B cell (primary cell): ENCODE measurements at regions not wholly inside any gene's neighbourhood (a gene's known extent, or its start where the extent isn't known, plus 50 kb on each side); places are given as distances from the start of the nearest gene placed in this dataset.

Experiments
- ATAC-seq: fragments of 200-7000 bp; cut with Tn5 transposase; one replicate; pipeline ENCODE4 v1.10.0; 2021; ENCODE audit warnings: low read depth, mild to moderate bottlenecking, moderate number of reproducible peaks, moderate library complexity
- CTCF ChIA-PET: fragments of 350-600 bp; sonication (Branson Sonifier 250); formaldehyde crosslinking; loops from one replicate; lab custom pipeline; 2021; ENCODE audit warnings: antibody characterized with exemption, inconsistent platforms; lab: Charles Lee
- POLR2A ChIA-PET: fragments of 350-600 bp; sonication (Branson Sonifier 250); formaldehyde crosslinking; loops from one replicate; lab custom pipeline; 2021; ENCODE audit warnings: antibody characterized with exemption; lab: Charles Lee
- DNase-seq: peaks from one replicate; pipeline ENCODE4 v3.0.0; 2013
- H2AFZ ChIP-seq: 2 replicates; pipeline ENCODE4 v1.6.1; 2012; ENCODE audit warnings: mild to moderate bottlenecking, low read depth, low read length; ENCODE audit not compliant: insufficient read depth, poor library complexity, severe bottlenecking
- H3K27ac ChIP-seq, 2 donors: 1 replicate in 1 of 2; 2 replicates in 1 of 2; pipeline ENCODE4 v1.5.1; 2012 to 2013; ENCODE audit warnings: low read length in 2 of 2, mild to moderate bottlenecking in 2 of 2, moderate library complexity in 1 of 2
- H3K27me3 ChIP-seq, 4 experiments: fragments of 200-600 bp in 1 of 4; sonication (generic) in 1 of 4; replicated peaks in 1 of 4; 1 replicate in 2 of 4; 2 replicates in 2 of 4; pipeline versions ENCODE4 v1.6.1 to v1.7.0; 2013 to 2016; ENCODE audit warnings: low read length in 3 of 4, mild to moderate bottlenecking in 2 of 4, mixed read lengths in 1 of 4, moderate library complexity in 1 of 4; ENCODE audit not compliant: insufficient read depth in 4 of 4, control insufficient read depth in 3 of 4; ENCODE audit errors: control extremely low read depth in 1 of 4
- H3K36me3 ChIP-seq, 2 experiments: replicated peaks in 1 of 2; 1 replicate in 1 of 2; 2 replicates in 1 of 2; pipeline versions ENCODE4 v1.6.1 to v1.7.1; 2013; ENCODE audit warnings: low read length in 1 of 2; ENCODE audit not compliant: insufficient read depth in 2 of 2, control insufficient read depth in 1 of 2; ENCODE audit errors: control extremely low read depth in 1 of 2, extremely low read depth in 1 of 2
- H3K4me1 ChIP-seq, 2 donors: fragments of 200-600 bp in 1 of 2; sonication (generic) in 1 of 2; 1 replicate in 1 of 2; 2 replicates in 1 of 2; pipeline versions ENCODE4 v1.5.1 to v1.6.1; 2013 to 2017; ENCODE audit warnings: low read length in 2 of 2; ENCODE audit not compliant: control insufficient read depth in 2 of 2, insufficient read depth in 2 of 2
- H3K4me2 ChIP-seq: replicated peaks from 2 replicates; pipeline ENCODE3; 2012; ENCODE audit warnings: mild to moderate bottlenecking, low read depth, low read length; ENCODE audit not compliant: poor library complexity, severe bottlenecking
- H3K4me3 ChIP-seq, 5 experiments: fragments of 200-600 bp in 1 of 5; sonication (generic) in 1 of 5; 1 replicate in 3 of 5; 2 replicates in 2 of 5; pipeline versions ENCODE4 v1.5.1 to v1.7.0; 2011 to 2016; ENCODE audit warnings: low read length in 4 of 5, mild to moderate bottlenecking in 4 of 5, low read depth in 2 of 5, control low read depth in 1 of 5, moderate library complexity in 1 of 5; ENCODE audit not compliant: insufficient read depth in 1 of 5; ENCODE audit errors: control extremely low read depth in 1 of 5, extremely low read depth in 1 of 5
- H3K79me2 ChIP-seq: fragments of 200-600 bp; sonication (generic); one replicate; pipeline ENCODE4 v1.6.0; 2016; ENCODE audit warnings: low read length; ENCODE audit not compliant: control insufficient read depth, insufficient read depth
- H3K9ac ChIP-seq: fragments of 200-600 bp; sonication (generic); 2 replicates; pipeline ENCODE4 v1.6.1; 2017; ENCODE audit warnings: mild to moderate bottlenecking, low read length, moderate library complexity
- H3K9me3 ChIP-seq, 3 donors: one replicate each; pipeline versions ENCODE4 v1.6.1 to v1.7.1; 2013; ENCODE audit warnings: low read length in 2 of 3; ENCODE audit not compliant: control insufficient read depth in 2 of 3, insufficient read depth in 1 of 3; ENCODE audit errors: control extremely low read depth in 1 of 3
- H4K20me1 ChIP-seq: 2 replicates; pipeline ENCODE4 v1.6.0; 2012; ENCODE audit warnings: mild to moderate bottlenecking, low read length; ENCODE audit not compliant: insufficient read depth, control insufficient read depth, poor library complexity, severe bottlenecking
- H3K27ac Mint-ChIP-seq: one replicate; pipeline ENCODE4 v1.8.0; 2021; ENCODE audit warnings: mixed read lengths
- H3K27me3 Mint-ChIP-seq: one replicate; pipeline ENCODE4 v1.8.0; 2021; ENCODE audit warnings: mixed read lengths
- H3K4me1 Mint-ChIP-seq: one replicate; pipeline ENCODE4 v1.8.0; 2021; ENCODE audit warnings: mixed read lengths
- H3K4me3 Mint-ChIP-seq: one replicate; pipeline ENCODE4 v1.8.0; 2021; ENCODE audit warnings: mixed read lengths
- H3K9me3 Mint-ChIP-seq: one replicate; pipeline ENCODE4 v1.8.0; 2022; ENCODE audit warnings: mixed read lengths; ENCODE audit not compliant: insufficient read depth
- CTCF ChIP-seq: fragments of 200-600 bp; IDR thresholded peaks from one replicate; pipeline ENCODE4 v1.8.0; 2022; ENCODE audit warnings: antibody characterized with exemption, mild to moderate bottlenecking
- EZH2 ChIP-seq: IDR thresholded peaks from 2 replicates; pipeline ENCODE4 v1.6.1; 2012; ENCODE audit warnings: borderline replicate concordance, low read depth, mild to moderate bottlenecking, moderate library complexity, low read length; ENCODE audit not compliant: insufficient read depth, poor library complexity, severe bottlenecking
- WGBS: methylation state at CpG from one replicate; pipeline ENCODE4 v1.1.5; 2013; ENCODE audit warnings: missing lambda C conversion rate; ENCODE audit not compliant: insufficient coverage; 5-methylcytosine and 5-hydroxymethylcytosine counted together
- intact Hi-C: fragments of 100-400 bp; cut with micrococcal nuclease; formaldehyde crosslinking; loops from one replicate; pipeline ENCODE4 v1.10.0; 2022

DNA sequence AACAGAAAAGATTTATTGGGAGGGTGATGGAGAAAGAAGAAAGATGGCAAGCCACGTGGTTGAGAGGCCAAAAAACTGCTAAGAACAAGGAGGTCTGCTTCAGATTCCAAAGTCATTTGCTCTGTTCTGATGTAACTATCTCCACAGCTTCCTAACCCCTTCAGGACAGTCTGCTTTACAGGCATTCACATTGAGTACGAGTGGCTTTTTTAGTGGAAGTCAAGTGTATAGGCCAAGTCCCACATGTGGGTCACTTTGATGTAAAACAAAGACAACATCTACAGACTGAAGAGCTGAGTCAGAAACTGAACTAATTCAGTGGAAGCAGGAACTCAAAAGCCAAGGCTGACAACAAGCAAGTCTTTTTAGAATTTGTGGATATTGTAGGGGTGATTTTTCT lies 128.7 kb upstream of the F3 start:
- H3K27me3 Mint-ChIP-seq, result peaks cover 6% of the 10 kb centered on the region
- Histone ChIP-seq H3K9me3 (no peaks in the 10 kb centered on the region), H3K4me1 (no peaks in the 10 kb centered on the region), H3K9ac (no peak overlapping the region), H4K20me1 (no peaks in the 10 kb centered on the region), H2AFZ (no peak overlapping the region), H3K27ac (no peak overlapping the region), H3K36me3 (no peaks in the 10 kb centered on the region), H3K27me3 (no peaks in the 10 kb centered on the region), H3K79me2 (no peaks in the 10 kb centered on the region), H3K4me3 (no peak overlapping the region), H3K4me2 (no peak overlapping the region)
- ChIA-PET CTCF (no interaction called here), POLR2A (no interaction called here)
- H3K4me3 Mint-ChIP-seq, result no peak overlapping the region
- intact Hi-C loops, result no loop called here
- TF ChIP-seq CTCF (no peak), EZH2 (no peak)
- DNase-seq (no peak), ATAC-seq (no peak)
- H3K4me1 Mint-ChIP-seq, result no peaks in the 10 kb centered on the region
- WGBS, result 100% methylated on average over 1 of the region's 2 CpGs
- no peak overlapping the region for H3K27ac Mint-ChIP-seq
- no peaks in the 10 kb centered on the region for H3K9me3 Mint-ChIP-seq

GRCh38 chr1:94669198-94669597 lies 127.6 kb upstream of the F3 start:
- Mint-ChIP-seq H3K9me3 (no peaks in the 10 kb centered on the region), H3K4me3 (no peak overlapping the region), H3K27ac (no peak overlapping the region), H3K4me1 (no peaks in the 10 kb centered on the region), H3K27me3 (peaks cover 6% of the 10 kb centered on the region)
- Histone ChIP-seq H3K27ac (no peak overlapping the region), H3K4me2 (no peak overlapping the region), H2AFZ (no peak overlapping the region), H3K4me3 (no peak overlapping the region), H4K20me1 (no peaks in the 10 kb centered on the region), H3K9me3 (no peaks in the 10 kb centered on the region), H3K79me2 (no peaks in the 10 kb centered on the region), H3K9ac (no peak overlapping the region), H3K4me1 (no peaks in the 10 kb centered on the region), H3K27me3 (no peaks in the 10 kb centered on the region), H3K36me3 (no peaks in the 10 kb centered on the region)
- ChIA-PET POLR2A (no interaction called here), CTCF (interaction anchor here (1.3 kb wide), 1 partner anchor 136 kb away, joined by 4 read pairs; no protein-coding TSS in a partner anchor)
- no peak for DNase-seq
- ATAC-seq, result no peak
- intact Hi-C loops, result no loop called here
- TF ChIP-seq CTCF (no peak), EZH2 (no peak)
- no CpG with 5 or more reads among the region's 1 CpG for WGBS
